ENCODE measurements at regions not wholly inside any gene's neighbourhood (a gene's known extent, or its start where the extent isn't known, plus 50 kb on each side); places are given as distances from the start of the nearest gene placed in this dataset.

- no peak overlapping the region for H3K4me3 ChIP-seq
- TF ChIP-seq RNF2 (IDR thresholded peaks at IDR 0.05; ENCODE audit: borderline replicate concordance, low read depth) (no peak), FOXS1 (CRISPR knock-in tag; IDR thresholded peaks at IDR 0.05) (no peak), POLR2AphosphoS2 (conservative IDR thresholded peaks at IDR 0.05; ENCODE audit: low read length) (no peak), JUN (IDR thresholded peaks at IDR 0.05) (no peak), ATOH8 (CRISPR knock-in tag; IDR thresholded peaks at IDR 0.05; ENCODE audit: low read depth) (no peak), NPAS2 (CRISPR knock-in tag; IDR thresholded peaks at IDR 0.05; ENCODE audit: borderline replicate concordance) (no peak), RAD21 (conservative IDR thresholded peaks at IDR 0.05 in 1 of 2, IDR thresholded peaks at IDR 0.05 in 1 of 2) (no peak), HOXA7 (CRISPR knock-in tag; IDR thresholded peaks at IDR 0.05) (no peak), KDM5A (IDR thresholded peaks at IDR 0.05) (no peak), JUNB (IDR thresholded peaks at IDR 0.05) (no peak), FOSL2 (IDR thresholded peaks at IDR 0.05) (no peak), FOSL2 (CRISPR knock-in tag; IDR thresholded peaks at IDR 0.05) (no peak), ZNF302 (CRISPR knock-in tag; IDR thresholded peaks at IDR 0.05) (no peak), BHLHE40 (IDR thresholded peaks at IDR 0.05; ENCODE audit: low read depth, low read length) (no peak), MAZ (IDR thresholded peaks at IDR 0.05; ENCODE audit: borderline replicate concordance, low read depth, low read length) (no peak), ZFP36 (IDR thresholded peaks at IDR 0.05; ENCODE audit: borderline replicate concordance, partially characterized antibody) (no peak), TP53 (CRISPR knock-in tag; IDR thresholded peaks at IDR 0.05) (no peak)
- H3K27ac ChIP-seq = peak overlapping the region; percentile 42 to 80; a peak in 5 of 6 replicates
- H3K4me2 ChIP-seq = peak overlapping the region; percentile 47; the same call in 2 of the 3 replicates
- POLR2A ChIA-PET = interaction anchor here (1.5 kb wide), 1 partner anchor 243 kb away, joined by 10 read pairs; the partner anchor contains the start of gene STT3B
- H3K4me1 ChIP-seq = peaks cover 31% of the 10 kb centered on the region
- DNase-seq (ENCODE audit: low read depth in 1 of 2, low spot score in 1 of 2) = no peak
- WGBS (ENCODE audit: missing lambda C conversion rate) = 97% methylated on average over 4 of the region's 4 CpGs
- H3K9me3 ChIP-seq = no peaks in the 10 kb centered on the region
- CTCF ChIA-PET = interaction anchor here (0.9 kb wide), 1 partner anchor 243 kb away, joined by 4 read pairs; the partner anchor contains the start of gene STT3B
- FAIRE-seq = no peak
- ATAC-seq = no peak
Measured at GRCh38 chr3:31289584-31289983, 243.1 kb upstream of the STT3B start.

GRCh38 chr3:31290046-31290445 is 242.7 kb upstream of the STT3B start:
- ChIA-PET CTCF (no interaction called here), POLR2A (no interaction called here)
- 80% methylated on average over 5 of the region's 5 CpGs for WGBS (ENCODE audit: missing lambda C conversion rate)
- TF ChIP-seq MAX (IDR thresholded peaks at IDR 0.05) (no peak), ZFP36 (IDR thresholded peaks at IDR 0.05; ENCODE audit: borderline replicate concordance, partially characterized antibody) (no peak)
- Histone ChIP-seq H3K9me3 (no peaks in the 10 kb centered on the region), H3K4me2 (no peak overlapping the region), H3K27ac (peak overlapping the region; percentile 42 to 80; a peak in 5 of 6 replicates), H3K4me1 (peaks cover 31% of the 10 kb centered on the region), H3K4me3 (no peak overlapping the region)
- no peak for DNase-seq (ENCODE audit: low read depth in 1 of 2, low spot score in 1 of 2)
- no peak for ATAC-seq
- FAIRE-seq = no peak

GRCh38 chr3:31291818-31292217 is 240.9 kb upstream of the STT3B start:
- DNase-seq (ENCODE audit: low read depth in 1 of 2, low spot score in 1 of 2) (no peak), FAIRE-seq (no peak), ATAC-seq (no peak)
- WGBS (ENCODE audit: missing lambda C conversion rate) = 73% methylated on average over 3 of the region's 3 CpGs
- H3K9me3 ChIP-seq = no peaks in the 10 kb centered on the region
- peaks cover 24% of the 10 kb centered on the region for H3K4me1 ChIP-seq
- no peak overlapping the region for H3K27ac ChIP-seq
- ChIA-PET POLR2A (no interaction called here), CTCF (no interaction called here)
- H3K4me2 ChIP-seq = no peak overlapping the region
- TF ChIP-seq TFCP2L1 (CRISPR knock-in tag; IDR thresholded peaks at IDR 0.05) (no peak), HOXB5 (CRISPR knock-in tag; IDR thresholded peaks at IDR 0.05) (no peak), RCOR1 (IDR thresholded peaks at IDR 0.05; ENCODE audit: low read depth, low read length) (no peak), MAX (IDR thresholded peaks at IDR 0.05) (no peak)
- H3K4me3 ChIP-seq = no peak overlapping the region

Data from A549 (cell line).